HTR-8/SVneo (cell line): ENCODE measurements at regions not wholly inside any gene's neighbourhood (a gene's known extent, or its start where the extent isn't known, plus 50 kb on each side); places are given as distances from the start of the nearest gene placed in this dataset.
"Not testable (repeated sequence)": the region's sequence is repeated elsewhere in the genome, so short reads cannot be mapped to it uniquely, and the experiment has no call there.

Experiments
- DNase-seq: peaks from one replicate; pipeline ENCODE4 v3.0.0; 2011; ENCODE audit warnings: low spot score, mixed read lengths; ENCODE audit not compliant: insufficient read length
- FAIRE-seq: peaks from 2 replicates; lab custom pipeline; 2011; peaks lifted over from hg19 to GRCh38; lab: Jason Lieb, UNC

- DNase-seq, FAIRE-seq: not testable (repeated sequence)
These were observed 314.4 kb downstream of the ADGRD1 start for GRCh38 chr12:131268123-131268522.

DNA sequence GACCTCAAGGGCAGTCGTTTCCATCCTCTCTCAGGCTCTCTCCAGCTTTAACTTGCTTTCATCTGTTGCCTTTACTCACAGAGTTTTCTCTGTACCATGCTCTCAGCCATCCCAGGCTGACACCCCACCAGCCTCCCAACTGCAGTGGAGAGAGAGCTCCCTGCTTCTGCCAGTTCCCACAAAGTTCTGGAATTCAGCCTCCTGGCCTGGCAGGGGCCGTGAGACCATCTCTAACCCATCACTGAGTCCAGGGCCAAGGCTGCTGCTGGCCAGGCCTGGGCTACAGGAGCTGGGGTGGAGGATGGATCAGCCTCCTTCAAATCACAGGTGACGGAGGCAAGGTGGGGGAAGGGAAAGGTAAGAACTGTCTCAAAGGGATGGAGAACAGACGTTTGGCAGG is 314.9 kb downstream of the ADGRD1 start:
- peak; percentile 51 for FAIRE-seq
- DNase-seq, result not testable (repeated sequence)

- no peak for DNase-seq
- FAIRE-seq, result no peak
These were observed 315.8 kb downstream of the ADGRD1 start for GRCh38 chr12:131269551-131269950.

DNA sequence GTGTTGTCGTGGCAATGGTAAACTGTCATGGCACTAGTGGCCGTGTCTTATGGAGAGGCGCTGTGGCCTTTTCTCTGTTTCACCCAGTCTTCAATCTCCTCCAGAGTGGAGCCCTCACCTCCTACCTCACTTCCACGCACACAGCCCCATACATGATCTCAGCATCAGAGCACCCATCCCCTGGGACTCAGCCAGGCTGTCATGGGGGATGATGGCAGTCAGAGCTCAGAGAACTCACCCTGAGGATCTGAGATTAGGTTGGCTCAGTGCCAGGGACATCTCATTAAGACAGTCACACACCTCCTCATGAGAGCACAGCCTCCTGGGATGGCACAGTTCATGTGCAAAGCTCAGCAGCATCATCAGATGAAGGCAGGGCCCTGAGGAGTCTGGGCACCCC is 316.3 kb downstream of the ADGRD1 start:
- DNase-seq, FAIRE-seq: not testable (repeated sequence)

DNA sequence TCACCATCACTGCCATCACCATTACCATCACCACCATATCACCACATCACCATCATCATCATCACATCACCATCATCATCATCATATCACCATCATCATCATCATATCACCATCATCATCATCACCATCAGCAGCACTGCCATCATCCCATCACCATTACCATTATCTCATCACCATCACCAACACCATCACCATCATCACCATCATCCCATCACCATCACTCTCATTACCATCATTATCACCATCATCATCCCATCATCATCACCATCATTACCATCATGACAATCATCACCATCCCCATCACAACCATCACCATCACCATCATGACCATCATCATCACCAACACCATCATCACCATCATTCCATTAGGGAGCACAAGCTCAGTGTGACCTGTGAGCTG is 318.0 kb downstream of the ADGRD1 start:
- no peak for DNase-seq
- peak; percentile 91 for FAIRE-seq

- not testable (repeated sequence) for FAIRE-seq, DNase-seq
These were observed 318.6 kb downstream of the ADGRD1 start for GRCh38 chr12:131272283-131272814.

DNA sequence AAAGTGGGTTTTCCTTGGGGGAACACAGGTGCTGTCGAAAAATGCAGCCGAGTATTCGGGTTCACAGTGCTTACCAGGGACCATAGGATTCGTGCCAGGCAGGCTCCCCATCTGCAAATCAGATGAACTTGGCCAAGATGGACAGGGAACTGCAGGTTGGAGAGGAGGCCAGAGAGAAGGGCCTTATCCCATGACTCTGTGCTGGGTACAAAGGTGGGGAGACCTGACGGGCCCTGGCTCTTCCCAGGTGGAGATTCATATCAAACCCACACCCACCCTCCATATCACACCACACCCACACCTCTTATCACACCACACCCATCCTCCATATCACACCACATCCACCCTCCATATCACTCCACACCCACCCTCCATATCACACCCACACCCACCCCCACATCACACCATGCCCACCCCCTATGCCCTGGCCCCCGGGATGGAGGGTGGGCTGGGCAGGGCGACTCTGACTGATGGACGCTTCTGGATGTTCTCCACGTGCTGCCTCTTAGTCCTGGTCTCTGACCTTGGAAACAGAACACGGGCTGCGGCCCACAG is 319.7 kb downstream of the ADGRD1 start:
- DNase-seq (no peak), FAIRE-seq (no peak)

GRCh38 chr12:131274061-131274460 is 320.4 kb downstream of the ADGRD1 start:
- FAIRE-seq (no peak), DNase-seq (no peak)

DNA sequence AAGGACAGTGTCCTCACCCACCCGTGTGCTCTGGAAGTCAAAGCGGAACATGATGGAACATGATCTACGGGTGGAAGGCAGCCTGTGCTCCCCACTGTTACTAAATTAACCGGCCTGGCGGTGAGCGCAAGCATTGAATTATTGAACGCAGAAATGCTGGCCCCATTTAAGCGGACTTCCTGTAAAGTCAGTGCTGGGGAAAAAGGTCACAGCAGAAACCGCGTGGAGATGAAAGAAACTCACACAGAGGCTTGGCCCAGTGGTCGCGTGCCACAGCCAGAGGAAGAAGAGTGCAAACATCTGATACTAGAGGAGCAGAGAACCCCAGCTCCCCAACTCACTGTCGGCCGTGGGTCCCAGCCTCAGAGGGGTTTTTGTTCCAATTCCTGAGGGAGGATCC is 321.2 kb downstream of the ADGRD1 start:
- no peak for FAIRE-seq
- no peak for DNase-seq

- no peak for FAIRE-seq
These were observed 322.1 kb downstream of the ADGRD1 start for GRCh38 chr12:131275824-131276223.

DNA sequence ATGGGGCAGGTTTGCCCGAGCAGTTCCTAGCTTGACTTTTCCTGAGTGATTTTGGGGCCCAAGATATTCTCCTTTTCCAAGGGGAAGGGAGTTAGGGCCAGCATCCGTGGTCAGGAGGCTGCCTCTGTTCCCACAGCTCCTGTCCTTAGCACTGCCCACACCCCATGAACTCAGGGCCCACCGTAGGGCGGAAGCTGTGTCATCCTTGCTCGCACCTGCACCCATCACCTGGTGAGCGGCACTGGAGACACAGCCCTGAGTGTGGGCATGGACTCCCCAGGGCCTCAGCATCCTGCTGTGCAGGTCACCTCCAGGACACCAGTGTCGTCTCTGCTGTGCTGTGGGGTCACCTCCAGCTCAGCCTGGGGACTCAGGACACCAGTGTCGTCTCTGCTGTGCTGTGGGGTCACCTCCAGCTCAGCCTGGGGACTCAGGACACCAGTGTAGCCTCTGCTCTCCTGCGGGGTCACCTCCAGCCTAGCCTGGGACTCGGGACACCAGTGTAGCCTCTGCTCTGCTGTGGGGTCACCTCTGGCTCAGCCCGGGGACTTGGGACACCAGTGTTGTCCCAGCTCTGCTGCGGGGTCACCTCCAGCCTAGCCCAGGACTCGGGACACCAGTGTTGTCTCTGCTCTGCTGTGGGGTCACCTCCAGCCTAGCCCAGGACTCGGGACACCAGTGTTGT is 322.9 kb downstream of the ADGRD1 start:
- DNase-seq (no peak), FAIRE-seq (no peak)

More at GRCh38 chr12:131275824-131276223, 322.1 kb downstream of the ADGRD1 start:
- DNase-seq, result no peak

GRCh38 chr12:131277186-131278091 is 323.7 kb downstream of the ADGRD1 start:
- not testable (repeated sequence) for FAIRE-seq

GRCh38 chr12:131278451-131279115 is 324.9 kb downstream of the ADGRD1 start:
- DNase-seq, FAIRE-seq: not testable (repeated sequence)

More at GRCh38 chr12:131277186-131278091, 323.7 kb downstream of the ADGRD1 start:
- DNase-seq, result not testable (repeated sequence)

GRCh38 chr12:131279281-131279921 is 325.7 kb downstream of the ADGRD1 start:
- DNase-seq (no peak), FAIRE-seq (no peak)

GRCh38 chr12:131280426-131280825 is 326.7 kb downstream of the ADGRD1 start:
- FAIRE-seq (no peak), DNase-seq (no peak)

DNA sequence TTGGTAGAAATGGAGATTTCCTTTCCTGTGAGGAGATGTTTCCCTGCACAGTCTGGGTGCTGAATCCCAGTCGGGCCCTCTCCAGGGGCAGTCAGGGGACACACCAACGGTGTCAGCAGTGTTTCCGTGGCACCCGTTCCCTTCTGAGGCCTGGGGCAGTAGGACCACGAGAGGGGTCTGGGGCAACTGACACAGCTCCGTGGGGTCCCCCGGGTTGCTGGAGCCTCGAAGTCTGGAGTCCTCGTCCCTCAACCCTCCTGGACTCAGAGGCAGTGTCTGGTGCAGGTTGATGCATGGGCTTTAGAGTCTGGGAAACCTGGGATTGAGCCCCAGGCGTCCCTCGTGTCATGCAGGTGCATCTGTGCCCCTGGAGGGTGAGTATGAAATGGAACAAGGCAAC is 327.3 kb downstream of the ADGRD1 start:
- FAIRE-seq, result no peak
- no peak for DNase-seq

DNA sequence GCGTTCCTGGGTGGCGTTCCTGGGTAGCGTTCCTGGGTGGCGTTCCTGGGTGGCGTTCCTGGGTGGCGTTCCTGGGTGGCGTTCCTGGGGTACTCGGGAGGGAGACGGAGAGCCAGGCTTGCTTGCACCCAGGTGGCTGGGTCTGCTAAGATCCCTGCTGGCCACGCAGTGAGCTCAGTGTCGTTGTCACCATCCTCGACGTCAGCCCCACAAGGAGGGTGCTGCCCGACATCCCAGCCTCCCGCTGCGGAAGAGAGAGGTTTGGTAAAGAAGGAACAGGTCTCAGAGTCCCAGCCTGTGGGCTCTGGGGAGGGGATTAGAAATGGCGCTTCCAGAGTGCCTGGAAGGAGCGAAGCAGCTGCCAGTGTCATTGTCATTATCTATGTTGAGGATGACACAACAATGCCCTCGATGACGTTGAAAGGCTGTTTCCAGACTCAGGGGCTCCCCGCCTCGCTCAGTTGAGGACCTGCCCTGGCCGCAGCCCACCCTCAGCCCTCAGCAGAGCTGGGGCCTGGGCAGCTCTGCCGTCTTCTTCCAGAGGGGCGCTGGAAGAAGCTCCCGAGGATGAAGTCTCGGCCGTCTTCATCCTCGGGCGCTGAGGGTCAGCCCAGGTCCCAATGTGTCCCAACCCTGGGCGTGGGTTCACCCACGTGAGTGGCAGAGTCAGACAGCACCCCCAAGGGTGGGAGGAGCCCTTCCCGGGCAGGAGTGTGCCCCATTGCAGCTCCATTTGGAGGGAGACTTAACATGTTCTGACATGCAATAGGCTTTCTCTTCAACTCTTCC is 328.8 kb downstream of the ADGRD1 start:
- no peak for DNase-seq
- FAIRE-seq, result no peak

DNA sequence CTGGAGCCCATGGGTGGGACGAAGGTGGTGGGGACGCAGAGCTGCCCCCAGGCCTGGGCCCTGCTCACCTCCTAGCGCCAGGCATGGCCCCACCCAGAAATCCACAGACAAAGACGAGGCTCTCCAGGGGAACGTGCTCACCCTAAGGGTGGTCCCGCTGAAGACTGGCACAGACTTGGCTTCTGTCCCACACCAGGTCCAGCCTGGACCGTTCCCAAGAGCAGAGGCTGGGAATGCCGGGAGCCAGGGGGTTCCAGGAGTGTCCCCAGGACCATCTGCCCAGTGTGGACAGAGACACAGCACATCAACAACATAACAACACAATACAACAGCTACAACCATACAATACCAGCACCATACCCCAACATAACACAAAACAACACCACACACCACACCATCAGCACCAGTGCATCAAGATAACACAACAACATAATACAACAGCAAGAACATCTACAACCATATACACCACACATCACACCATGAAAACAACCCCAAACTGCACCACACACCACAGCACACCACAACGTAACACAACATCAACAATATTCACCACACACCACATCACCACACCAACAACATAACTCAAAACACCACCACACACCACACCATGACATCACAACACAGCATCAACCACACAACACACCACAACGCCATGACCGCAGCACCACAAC is 329.6 kb downstream of the ADGRD1 start:
- FAIRE-seq (peak; percentile 55), DNase-seq (no peak)
